NCI-H146 (cell line): ENCODE measurements at regions not wholly inside any gene's neighbourhood (a gene's known extent, or its start where the extent isn't known, plus 50 kb on each side); places are given as distances from the start of the nearest gene placed in this dataset.
"Not testable (repeated sequence)": the region's sequence is repeated elsewhere in the genome, so short reads cannot be mapped to it uniquely, and the experiment has no call there.

Source experiments
- DNase-seq: peaks from one replicate; lab custom pipeline; 2025; lab: John Stamatoyannopoulos, UW

DNA sequence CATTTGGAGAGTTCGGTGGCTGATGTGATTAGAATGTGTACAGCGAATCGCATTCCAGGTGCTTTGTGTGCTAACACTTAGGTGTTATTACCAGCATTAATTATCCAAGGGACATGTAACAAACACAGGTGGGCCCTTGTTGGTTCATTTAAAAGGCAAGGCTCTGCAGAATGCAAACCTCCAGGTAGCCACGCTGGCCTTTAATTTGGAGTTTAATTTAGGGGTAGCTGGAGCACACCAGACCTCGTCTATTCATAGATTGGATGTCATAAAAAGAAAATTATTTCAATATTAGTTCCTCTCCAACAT lies 191.1 kb downstream of the MAT2B start:
- no peak for DNase-seq

DNA sequence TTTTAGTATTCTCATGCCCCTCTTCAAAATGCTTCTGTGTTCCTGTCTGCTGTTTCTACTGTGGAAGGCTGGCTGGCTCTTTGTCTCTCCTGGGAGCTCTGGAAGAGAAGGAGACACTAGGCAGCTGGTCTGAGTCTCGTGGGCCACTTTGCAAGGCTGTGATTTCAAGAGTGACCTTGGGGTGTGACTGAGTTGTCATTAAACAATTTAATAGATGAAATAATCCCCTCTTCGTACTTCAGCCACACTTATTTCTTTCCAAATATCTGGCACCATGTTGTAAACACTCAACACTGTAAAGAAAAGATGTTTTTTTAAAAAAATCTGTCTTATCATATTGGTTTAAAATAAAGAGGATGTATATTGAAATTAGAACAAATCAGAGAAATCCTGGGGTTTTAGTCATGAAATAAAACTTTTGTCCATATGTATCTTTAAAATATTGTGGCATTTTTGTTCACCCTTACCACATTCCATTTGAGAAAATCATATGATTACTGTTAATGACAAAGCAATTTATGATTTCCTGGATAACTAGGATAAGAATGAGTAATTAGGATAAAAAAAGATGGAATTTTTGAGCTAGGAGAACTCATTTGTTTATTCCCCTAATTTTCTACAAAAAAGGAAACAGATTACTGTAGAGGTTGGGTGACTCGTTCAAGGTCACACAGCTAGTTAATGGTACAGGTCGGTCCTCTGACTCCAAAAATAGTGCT lies 200.8 kb downstream of the MAT2B start:
- no peak for DNase-seq

GRCh38 chr5:163712011-163712410 lies 206.6 kb downstream of the MAT2B start:
- DNase-seq = no peak

GRCh38 chr5:163718272-163718671 lies 212.9 kb downstream of the MAT2B start:
- no peak for DNase-seq

DNA sequence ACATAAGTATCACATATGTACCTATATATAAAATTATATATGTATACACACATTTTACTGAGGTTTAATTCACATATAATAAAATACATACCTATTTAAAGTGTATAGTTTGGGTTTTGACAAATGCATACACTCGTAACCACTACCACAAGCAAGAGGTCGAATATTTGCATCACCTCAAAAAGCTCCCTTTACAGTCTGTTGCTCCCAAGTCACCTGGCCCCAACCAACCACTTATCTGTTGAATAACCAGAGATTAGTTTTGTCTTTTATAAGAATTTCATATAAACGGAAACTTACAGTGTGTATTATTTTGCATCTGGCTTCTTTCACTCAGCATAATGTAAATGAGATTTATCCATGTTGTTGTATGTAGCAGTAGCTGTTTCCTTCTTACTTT lies 218.9 kb downstream of the MAT2B start:
- no peak for DNase-seq

- no peak for DNase-seq
Observed at GRCh38 chr5:163727028-163727427, 221.6 kb downstream of the MAT2B start.

- DNase-seq = no peak
Observed at GRCh38 chr5:163730206-163730756, 224.9 kb downstream of the MAT2B start.

DNA sequence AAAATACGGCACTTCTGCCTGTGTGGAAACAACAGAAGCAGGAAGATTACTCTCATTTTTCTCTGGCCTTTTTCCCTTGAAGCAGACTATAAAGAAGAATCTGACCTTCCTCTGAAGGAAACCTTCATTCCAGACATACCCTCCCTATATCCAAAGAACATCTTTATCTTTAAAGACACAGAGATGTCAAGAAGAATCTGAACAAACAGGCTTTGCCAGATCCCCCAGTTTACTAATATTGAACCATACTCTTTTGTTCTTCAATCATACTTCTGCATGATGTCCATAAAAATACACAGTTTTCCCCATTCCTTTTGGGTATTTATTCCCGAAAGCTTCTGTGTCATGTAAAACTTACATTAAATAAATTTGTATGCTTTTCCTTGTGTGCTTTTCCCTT lies 225.8 kb downstream of the MAT2B start:
- no peak for DNase-seq

GRCh38 chr5:163735069-163735468 lies 229.7 kb downstream of the MAT2B start:
- DNase-seq = no peak

DNA sequence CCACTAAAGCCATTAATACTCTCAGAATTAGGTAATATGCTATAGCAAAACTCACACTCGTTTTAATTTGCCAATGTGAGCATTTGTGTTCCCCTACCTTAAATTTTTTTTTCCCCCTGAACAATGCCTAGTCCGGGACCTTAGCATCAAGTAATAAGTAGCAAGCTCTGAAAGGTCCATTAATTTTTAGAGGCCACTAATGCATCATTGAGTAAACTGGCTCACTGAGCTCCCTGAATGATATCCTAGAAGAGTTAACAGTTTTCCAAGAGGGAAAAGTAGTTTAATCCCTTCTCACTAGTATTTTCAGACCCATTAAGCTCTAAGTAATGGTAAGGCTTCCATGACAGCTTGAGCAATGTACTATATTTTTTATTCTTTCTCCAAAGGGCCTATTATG lies 242.2 kb downstream of the MAT2B start:
- no peak for DNase-seq

- DNase-seq = no peak
Observed at GRCh38 chr5:163748934-163749333, 243.5 kb downstream of the MAT2B start.

DNA sequence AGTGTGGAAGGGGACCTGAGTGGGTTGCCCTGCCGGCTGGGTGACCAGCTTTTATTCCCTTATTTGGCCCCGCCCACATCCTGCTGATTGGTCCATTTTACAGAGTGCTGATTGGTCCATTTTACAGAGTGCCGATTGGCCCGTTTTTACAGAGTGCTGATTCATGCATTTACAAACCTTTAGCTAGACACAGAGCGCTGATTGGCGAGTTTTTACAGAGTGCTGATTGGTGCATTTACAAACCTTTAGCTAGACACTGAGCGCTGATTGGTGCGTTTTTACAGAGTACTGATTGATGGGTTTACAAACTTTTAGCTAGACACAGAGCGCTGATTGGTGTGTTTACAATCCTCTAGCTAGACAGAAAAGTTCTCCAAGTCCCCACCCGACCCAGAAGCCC lies 245.0 kb downstream of the MAT2B start:
- not testable (repeated sequence) for DNase-seq

DNA sequence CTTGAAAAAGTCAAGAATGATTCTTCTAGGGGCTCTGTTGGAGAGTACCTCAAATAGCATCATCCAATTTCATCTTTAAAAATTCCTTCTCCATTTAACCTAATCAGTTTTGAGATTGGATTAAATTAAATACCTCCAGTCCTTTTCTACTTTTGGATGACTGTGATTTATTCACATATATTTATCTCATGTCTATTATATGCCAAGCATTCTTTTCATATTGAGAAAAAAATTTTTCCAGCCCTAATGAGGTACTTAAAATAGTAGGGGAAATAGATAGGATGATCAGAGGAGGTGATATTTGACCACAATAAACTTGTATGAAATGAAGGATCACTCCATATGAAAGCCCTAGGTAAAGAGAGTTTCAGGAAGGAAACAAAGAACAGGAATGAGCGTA lies 250.1 kb downstream of the MAT2B start:
- no peak for DNase-seq

GRCh38 chr5:163756170-163756569 lies 250.8 kb downstream of the MAT2B start:
- no peak for DNase-seq

GRCh38 chr5:163757344-163757743 lies 251.9 kb downstream of the MAT2B start:
- DNase-seq = no peak

DNA sequence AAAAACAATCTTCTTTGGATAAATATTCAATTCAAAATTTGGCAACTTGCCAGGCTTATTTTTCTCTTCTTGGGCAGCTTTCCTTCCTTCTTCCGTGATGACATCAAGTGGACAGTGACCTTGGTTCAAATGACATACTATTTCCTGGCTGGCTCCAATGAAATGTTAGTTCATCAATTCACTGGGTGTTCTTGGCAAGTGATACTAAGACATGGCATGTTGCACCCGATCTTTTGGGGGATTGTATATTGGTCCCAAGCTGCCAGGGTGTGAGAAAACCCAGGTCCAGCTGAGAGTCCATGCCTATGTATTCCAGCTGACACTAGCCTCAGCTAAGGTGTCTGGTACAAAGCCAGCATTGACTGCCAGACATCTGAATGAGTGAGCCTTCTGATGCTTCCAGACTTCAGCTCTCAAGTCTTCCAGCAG lies 252.9 kb downstream of the MAT2B start:
- no peak for DNase-seq

- no peak for DNase-seq
Observed at GRCh38 chr5:163759000-163759704, 253.7 kb downstream of the MAT2B start.

- no peak for DNase-seq
Observed at GRCh38 chr5:163760498-163760897, 255.1 kb downstream of the MAT2B start.

DNA sequence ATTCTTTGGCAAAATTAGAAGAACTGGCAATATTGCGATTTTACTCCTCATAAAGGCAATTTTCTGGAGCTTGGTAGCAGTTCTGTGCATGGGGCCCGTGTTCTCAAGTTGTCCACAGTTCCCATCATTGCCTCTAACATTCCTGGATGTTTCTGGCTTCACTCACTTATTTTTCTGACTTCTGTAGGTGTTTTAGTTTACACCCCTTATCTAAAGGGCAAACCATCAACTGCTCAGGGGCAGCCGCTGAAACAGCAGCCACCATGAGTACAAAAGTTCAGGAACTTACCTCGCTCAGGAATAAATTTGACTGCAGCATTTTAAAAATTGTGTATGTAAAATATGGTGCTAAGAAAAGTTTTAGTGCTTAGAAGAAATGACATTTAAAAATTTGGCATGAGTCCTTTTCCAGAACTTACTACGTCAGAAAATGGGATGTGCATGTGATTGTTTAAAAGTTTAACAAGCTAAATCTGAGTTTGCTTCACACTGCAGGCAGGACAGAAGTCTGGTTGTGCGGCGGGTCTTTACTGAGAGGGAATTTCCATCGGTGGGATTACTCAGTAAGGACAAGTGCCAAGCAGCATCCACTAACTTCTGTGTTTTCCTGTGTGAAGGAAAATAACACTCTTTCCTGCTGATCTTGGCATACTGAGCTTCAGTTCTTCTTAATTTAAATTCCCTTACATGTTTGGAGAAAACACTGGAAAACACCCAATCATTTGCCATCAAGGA lies 261.7 kb downstream of the MAT2B start:
- no peak for DNase-seq

DNA sequence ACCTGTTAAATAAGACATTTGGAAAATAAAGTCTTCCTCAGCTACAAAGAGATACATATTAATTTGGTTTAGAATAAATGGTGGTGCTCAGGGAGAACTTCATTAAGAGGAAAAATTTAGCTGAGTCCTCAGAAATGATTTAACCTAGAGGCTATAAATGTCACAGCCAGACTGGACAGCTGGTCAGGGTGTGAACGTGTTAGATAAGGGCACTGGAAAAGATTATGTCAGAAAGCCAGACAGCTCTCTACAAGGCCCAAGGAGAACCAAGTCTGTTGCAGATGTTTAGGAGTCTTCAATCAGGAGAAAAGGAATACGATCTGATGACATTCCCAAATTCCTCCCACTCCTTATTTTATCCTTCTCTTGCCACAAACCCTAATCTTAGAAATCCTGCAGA lies 265.2 kb downstream of the MAT2B start:
- no peak for DNase-seq

- no peak for DNase-seq
Observed at GRCh38 chr5:163772241-163772640, 266.8 kb downstream of the MAT2B start.

DNA sequence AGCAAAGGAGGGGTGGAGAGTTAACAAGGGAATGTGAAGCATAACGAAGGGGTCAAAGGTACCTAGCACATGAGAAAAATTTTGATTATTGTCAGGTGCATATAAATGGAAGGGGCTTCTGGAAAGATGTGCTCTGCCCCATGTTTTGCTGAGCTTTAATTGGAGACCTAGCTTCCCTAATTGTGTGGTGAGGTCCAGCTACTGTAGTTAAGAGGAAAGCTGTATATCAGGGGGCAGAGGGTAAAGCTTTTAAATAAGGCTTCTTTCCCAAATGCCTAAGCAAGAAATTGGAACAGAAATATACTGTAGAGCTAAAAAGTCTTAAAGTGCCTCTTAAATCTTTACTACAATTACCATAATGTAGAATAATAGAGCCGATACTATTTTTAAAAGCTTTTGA lies 267.2 kb downstream of the MAT2B start:
- no peak for DNase-seq

DNA sequence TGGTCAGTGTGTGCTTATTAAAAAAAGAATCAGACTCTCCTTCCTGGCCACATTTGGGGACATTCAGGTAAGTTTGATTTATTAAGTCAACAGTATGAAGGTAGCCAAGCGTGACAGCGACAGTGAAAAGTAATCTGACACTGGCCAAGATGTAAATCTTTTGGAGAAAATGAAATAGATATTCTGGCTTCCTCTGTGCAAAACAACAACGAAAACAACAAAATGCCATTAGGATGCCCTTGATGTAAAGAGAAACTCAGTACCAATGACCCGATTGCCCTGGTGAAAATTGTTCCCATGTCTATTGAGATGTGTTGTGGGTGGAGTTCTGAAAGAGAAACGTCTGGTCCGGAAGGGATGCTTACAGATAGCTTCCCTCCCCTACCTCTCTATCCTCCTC lies 267.8 kb downstream of the MAT2B start:
- no peak for DNase-seq
